HG02763 (cell line): ENCODE measurements at regions not wholly inside any gene's neighbourhood (a gene's known extent, or its start where the extent isn't known, plus 50 kb on each side); places are given as distances from the start of the nearest gene placed in this dataset.

ENCODE experiments used
- ATAC-seq: cut with Tn5 transposase; IDR thresholded peaks from one replicate; pipeline ENCODE4 v1.9.1; 2021; ENCODE audit warnings: mild to moderate bottlenecking, moderate library complexity; ENCODE audit not compliant: unreplicated experiment

- no peak for ATAC-seq
These were observed 664.2 kb downstream of the PTPRC start for GRCh38 chr1:199303035-199303434.

GRCh38 chr1:199305053-199305452 lies 666.2 kb downstream of the PTPRC start:
- no peak for ATAC-seq

- no peak for ATAC-seq
These were observed 668.8 kb downstream of the PTPRC start for GRCh38 chr1:199307496-199308264.

- ATAC-seq: no peak
These were observed 669.6 kb downstream of the PTPRC start for GRCh38 chr1:199308349-199308846.

GRCh38 chr1:199310708-199311107 lies 671.9 kb downstream of the PTPRC start:
- ATAC-seq: no peak

GRCh38 chr1:199311478-199312262 lies 672.8 kb downstream of the PTPRC start:
- ATAC-seq: no peak

GRCh38 chr1:199312626-199313025 lies 673.8 kb downstream of the PTPRC start:
- ATAC-seq: no peak

GRCh38 chr1:199313444-199313843 lies 674.6 kb downstream of the PTPRC start:
- no peak for ATAC-seq

- ATAC-seq: no peak
These were observed 680.5 kb downstream of the PTPRC start for GRCh38 chr1:199319341-199319740.

- ATAC-seq: no peak
These were observed 683.4 kb downstream of the PTPRC start for GRCh38 chr1:199322278-199322677.

GRCh38 chr1:199333180-199333579 lies 694.3 kb upstream of the NR5A2 start:
- ATAC-seq: no peak

- ATAC-seq: no peak
These were observed 692.0 kb upstream of the NR5A2 start for GRCh38 chr1:199335496-199335895.

GRCh38 chr1:199336745-199337640 lies 690.5 kb upstream of the NR5A2 start:
- no peak for ATAC-seq

GRCh38 chr1:199338760-199339159 lies 688.8 kb upstream of the NR5A2 start:
- ATAC-seq: no peak

GRCh38 chr1:199352351-199352750 lies 675.2 kb upstream of the NR5A2 start:
- no peak for ATAC-seq

GRCh38 chr1:199353906-199354305 lies 673.6 kb upstream of the NR5A2 start:
- ATAC-seq: no peak

GRCh38 chr1:199356561-199356960 lies 670.9 kb upstream of the NR5A2 start:
- no peak for ATAC-seq

- ATAC-seq: no peak
These were observed 669.9 kb upstream of the NR5A2 start for GRCh38 chr1:199357599-199357998.

- ATAC-seq: no peak
These were observed 664.5 kb upstream of the NR5A2 start for GRCh38 chr1:199362996-199363395.

- ATAC-seq: no peak
These were observed 654.4 kb upstream of the NR5A2 start for GRCh38 chr1:199373139-199373538.

GRCh38 chr1:199377211-199377610 lies 650.3 kb upstream of the NR5A2 start:
- no peak for ATAC-seq
